ENCODE measurements at regions not wholly inside any gene's neighbourhood (a gene's known extent, or its start where the extent isn't known, plus 50 kb on each side); places are given as distances from the start of the nearest gene placed in this dataset.

DNA sequence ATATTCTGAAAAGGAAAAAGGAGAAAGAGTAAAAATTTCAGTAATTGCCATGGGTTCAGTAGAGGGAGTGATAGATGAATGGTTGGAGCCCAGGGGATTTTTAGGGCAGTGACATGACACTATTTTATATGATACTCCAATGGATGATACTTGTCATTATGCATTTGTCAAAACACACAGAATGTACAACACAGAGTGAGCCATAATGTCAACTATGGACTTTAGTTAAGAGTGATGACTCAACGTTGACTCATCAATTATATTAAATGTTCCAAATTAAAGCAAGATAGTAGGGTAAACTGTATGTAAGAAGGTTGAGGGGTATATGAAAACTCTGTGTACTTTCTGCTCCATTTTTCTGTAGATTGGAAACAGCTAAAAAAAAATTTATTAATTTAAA is 586.4 kb downstream of the TAF11L14 start:
- CTCF ChIA-PET: interaction anchor here (0.6 kb wide), 1 partner anchor 1186 kb away, joined by 5 read pairs; no protein-coding TSS in a partner anchor

DNA sequence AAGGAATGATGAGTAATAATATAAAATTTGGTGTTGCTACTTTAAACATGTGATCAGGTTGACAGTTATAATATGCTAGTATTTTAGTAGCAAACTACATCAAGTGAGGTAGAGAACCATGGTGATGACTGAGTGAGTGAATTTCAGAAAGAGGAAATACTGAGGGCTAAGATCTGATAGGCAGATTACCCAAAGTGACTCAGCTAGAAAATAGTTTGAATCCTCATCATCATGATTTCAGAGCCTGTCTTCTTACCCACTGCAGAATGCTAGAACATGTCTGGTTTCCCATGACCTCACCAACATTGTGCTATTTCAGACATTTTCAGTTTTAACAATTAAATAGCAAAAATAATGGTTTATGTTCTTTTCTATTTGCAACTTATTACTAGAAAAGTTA is 602.1 kb downstream of the TAF11L14 start:
- H3K36me3 ChIP-seq (ENCODE audit: control insufficient read depth in 2 of 2, insufficient read depth in 1 of 2, low read length in 2 of 2): no peaks in the 10 kb centered on the region
- no peaks in the 10 kb centered on the region for H3K4me1 ChIP-seq (ENCODE audit: control insufficient read depth, insufficient read depth, low read length)
- TF ChIP-seq ZBTB7A (tag by site-specific recombination; IDR thresholded peaks at IDR 0.05; ENCODE audit: low read depth) (no peak), OSR2 (tag by site-specific recombination; IDR thresholded peaks at IDR 0.05) (no peak), ZNF146 (tag by site-specific recombination; IDR thresholded peaks at IDR 0.05) (no peak), MYNN (tag by site-specific recombination; IDR thresholded peaks at IDR 0.05; ENCODE audit: borderline replicate concordance) (no peak), ZNF426 (tag by site-specific recombination; IDR thresholded peaks at IDR 0.05) (no peak)
- TF ChIP-seq, protein P1, sequence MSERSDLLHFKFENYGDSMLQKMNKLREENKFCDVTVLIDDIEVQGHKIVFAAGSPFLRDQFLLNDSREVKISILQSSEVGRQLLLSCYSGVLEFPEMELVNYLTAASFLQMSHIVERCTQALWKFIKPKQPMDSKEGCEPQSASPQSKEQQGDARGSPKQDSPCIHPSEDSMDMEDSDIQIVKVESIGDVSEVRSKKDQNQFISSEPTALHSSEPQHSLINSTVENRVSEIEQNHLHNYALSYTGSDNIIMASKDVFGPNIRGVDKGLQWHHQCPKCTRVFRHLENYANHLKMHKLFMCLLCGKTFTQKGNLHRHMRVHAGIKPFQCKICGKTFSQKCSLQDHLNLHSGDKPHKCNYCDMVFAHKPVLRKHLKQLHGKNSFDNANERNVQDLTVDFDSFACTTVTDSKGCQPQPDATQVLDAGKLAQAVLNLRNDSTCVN (tag by site-specific recombination; optimal IDR thresholded peaks at IDR 0.05): no peak
- TF ChIP-seq, protein P2, sequence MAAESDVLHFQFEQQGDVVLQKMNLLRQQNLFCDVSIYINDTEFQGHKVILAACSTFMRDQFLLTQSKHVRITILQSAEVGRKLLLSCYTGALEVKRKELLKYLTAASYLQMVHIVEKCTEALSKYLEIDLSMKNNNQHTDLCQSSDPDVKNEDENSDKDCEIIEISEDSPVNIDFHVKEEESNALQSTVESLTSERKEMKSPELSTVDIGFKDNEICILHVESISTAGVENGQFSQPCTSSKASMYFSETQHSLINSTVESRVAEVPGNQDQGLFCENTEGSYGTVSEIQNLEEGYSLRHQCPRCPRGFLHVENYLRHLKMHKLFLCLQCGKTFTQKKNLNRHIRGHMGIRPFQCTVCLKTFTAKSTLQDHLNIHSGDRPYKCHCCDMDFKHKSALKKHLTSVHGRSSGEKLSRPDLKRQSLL (tag by site-specific recombination; IDR thresholded peaks at IDR 0.05): no peak
- no peak overlapping the region for H3K4me3 ChIP-seq (ENCODE audit: low read depth, low read length)
- POLR2A ChIA-PET: no interaction called here
- CTCF ChIA-PET: no interaction called here
- no peaks in the 10 kb centered on the region; the same call in 1 of the 2 replicates for H3K9me3 ChIP-seq (ENCODE audit: control insufficient read depth, insufficient read depth, low read depth, low read length)
- H3K27ac ChIP-seq (ENCODE audit: extremely low read depth, low read depth, low read length): no peak overlapping the region

More for the DNA sequence above, 586.4 kb downstream of the TAF11L14 start:
- H3K9me3 ChIP-seq (ENCODE audit: control insufficient read depth, insufficient read depth, low read depth, low read length): no peaks in the 10 kb centered on the region
- no peak overlapping the region for H3K27ac ChIP-seq (ENCODE audit: extremely low read depth, low read depth, low read length)
- POLR2A ChIA-PET: no interaction called here
- no peaks in the 10 kb centered on the region for H3K4me1 ChIP-seq (ENCODE audit: control insufficient read depth, insufficient read depth, low read length)
- no peak for TF ChIP-seq ZNF146 (tag by site-specific recombination; IDR thresholded peaks at IDR 0.05)
- TF ChIP-seq KLF9 (tag by site-specific recombination; IDR thresholded peaks at IDR 0.05; ENCODE audit: low read depth): no peak
- TF ChIP-seq ZNF626 (tag by site-specific recombination; IDR thresholded peaks at IDR 0.05): no peak
- no peak for TF ChIP-seq TRIM28 (IDR thresholded peaks at IDR 0.05; ENCODE audit: borderline replicate concordance, low read length)
- TF ChIP-seq, protein P3, sequence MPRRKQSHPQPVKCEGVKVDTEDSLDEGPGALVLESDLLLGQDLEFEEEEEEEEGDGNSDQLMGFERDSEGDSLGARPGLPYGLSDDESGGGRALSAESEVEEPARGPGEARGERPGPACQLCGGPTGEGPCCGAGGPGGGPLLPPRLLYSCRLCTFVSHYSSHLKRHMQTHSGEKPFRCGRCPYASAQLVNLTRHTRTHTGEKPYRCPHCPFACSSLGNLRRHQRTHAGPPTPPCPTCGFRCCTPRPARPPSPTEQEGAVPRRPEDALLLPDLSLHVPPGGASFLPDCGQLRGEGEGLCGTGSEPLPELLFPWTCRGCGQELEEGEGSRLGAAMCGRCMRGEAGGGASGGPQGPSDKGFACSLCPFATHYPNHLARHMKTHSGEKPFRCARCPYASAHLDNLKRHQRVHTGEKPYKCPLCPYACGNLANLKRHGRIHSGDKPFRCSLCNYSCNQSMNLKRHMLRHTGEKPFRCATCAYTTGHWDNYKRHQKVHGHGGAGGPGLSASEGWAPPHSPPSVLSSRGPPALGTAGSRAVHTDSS (tag by site-specific recombination; IDR thresholded peaks at IDR 0.05): no peak
- TF ChIP-seq, protein P4, sequence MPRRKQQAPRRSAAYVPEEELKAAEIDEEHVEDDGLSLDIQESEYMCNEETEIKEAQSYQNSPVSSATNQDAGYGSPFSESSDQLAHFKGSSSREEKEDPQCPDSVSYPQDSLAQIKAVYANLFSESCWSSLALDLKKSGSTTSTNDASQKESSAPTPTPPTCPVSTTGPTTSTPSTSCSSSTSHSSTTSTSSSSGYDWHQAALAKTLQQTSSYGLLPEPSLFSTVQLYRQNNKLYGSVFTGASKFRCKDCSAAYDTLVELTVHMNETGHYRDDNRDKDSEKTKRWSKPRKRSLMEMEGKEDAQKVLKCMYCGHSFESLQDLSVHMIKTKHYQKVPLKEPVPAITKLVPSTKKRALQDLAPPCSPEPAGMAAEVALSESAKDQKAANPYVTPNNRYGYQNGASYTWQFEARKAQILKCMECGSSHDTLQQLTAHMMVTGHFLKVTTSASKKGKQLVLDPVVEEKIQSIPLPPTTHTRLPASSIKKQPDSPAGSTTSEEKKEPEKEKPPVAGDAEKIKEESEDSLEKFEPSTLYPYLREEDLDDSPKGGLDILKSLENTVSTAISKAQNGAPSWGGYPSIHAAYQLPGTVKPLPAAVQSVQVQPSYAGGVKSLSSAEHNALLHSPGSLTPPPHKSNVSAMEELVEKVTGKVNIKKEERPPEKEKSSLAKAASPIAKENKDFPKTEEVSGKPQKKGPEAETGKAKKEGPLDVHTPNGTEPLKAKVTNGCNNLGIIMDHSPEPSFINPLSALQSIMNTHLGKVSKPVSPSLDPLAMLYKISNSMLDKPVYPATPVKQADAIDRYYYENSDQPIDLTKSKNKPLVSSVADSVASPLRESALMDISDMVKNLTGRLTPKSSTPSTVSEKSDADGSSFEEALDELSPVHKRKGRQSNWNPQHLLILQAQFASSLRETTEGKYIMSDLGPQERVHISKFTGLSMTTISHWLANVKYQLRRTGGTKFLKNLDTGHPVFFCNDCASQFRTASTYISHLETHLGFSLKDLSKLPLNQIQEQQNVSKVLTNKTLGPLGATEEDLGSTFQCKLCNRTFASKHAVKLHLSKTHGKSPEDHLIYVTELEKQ (tag by site-specific recombination; IDR thresholded peaks at IDR 0.05; ENCODE audit: borderline replicate concordance): no peak
- TF ChIP-seq, protein P5, sequence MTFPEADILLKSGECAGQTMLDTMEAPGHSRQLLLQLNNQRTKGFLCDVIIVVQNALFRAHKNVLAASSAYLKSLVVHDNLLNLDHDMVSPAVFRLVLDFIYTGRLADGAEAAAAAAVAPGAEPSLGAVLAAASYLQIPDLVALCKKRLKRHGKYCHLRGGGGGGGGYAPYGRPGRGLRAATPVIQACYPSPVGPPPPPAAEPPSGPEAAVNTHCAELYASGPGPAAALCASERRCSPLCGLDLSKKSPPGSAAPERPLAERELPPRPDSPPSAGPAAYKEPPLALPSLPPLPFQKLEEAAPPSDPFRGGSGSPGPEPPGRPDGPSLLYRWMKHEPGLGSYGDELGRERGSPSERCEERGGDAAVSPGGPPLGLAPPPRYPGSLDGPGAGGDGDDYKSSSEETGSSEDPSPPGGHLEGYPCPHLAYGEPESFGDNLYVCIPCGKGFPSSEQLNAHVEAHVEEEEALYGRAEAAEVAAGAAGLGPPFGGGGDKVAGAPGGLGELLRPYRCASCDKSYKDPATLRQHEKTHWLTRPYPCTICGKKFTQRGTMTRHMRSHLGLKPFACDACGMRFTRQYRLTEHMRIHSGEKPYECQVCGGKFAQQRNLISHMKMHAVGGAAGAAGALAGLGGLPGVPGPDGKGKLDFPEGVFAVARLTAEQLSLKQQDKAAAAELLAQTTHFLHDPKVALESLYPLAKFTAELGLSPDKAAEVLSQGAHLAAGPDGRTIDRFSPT (tag by site-specific recombination; IDR thresholded peaks at IDR 0.05): no peak
- no peak overlapping the region for H3K4me3 ChIP-seq (ENCODE audit: low read depth, low read length)
- H3K36me3 ChIP-seq (ENCODE audit: control insufficient read depth in 2 of 2, insufficient read depth in 1 of 2, low read length in 2 of 2): no peaks in the 10 kb centered on the region

Measured in HEK293 (cell line).